NCI-H1930 (cell line): ENCODE measurements at regions not wholly inside any gene's neighbourhood (a gene's known extent, or its start where the extent isn't known, plus 50 kb on each side); places are given as distances from the start of the nearest gene placed in this dataset.
"Not testable (repeated sequence)": the region's sequence is repeated elsewhere in the genome, so short reads cannot be mapped to it uniquely, and the experiment has no call there.

Source experiments
- DNase-seq, 2 experiments: peaks; one replicate each; lab custom pipeline; 2025; lab: John Stamatoyannopoulos, UW

DNA sequence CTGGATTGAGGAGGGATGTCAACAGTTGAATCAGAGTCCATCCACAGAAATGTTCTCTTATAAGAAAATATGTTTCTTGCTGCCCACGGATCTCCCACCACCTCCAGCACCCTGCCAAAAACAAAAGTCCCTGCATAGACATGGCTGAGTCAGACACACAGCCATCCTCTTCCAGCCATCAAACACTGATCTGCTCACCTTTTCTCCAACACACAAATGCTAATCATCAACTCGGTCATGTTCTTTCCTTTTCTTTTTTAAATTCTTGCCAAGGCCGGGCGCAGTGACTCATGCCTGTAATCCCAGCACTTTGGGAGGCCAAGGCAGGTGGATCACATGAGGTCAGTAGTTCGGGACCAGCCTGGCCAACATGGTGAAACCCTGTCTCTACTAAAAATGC lies 110.7 kb upstream of the IL12A start:
- DNase-seq = no peak

GRCh38 chr3:159879146-159879545 lies 109.5 kb upstream of the IL12A start:
- DNase-seq = no peak

GRCh38 chr3:159879598-159879997 lies 109.0 kb upstream of the IL12A start:
- no peak for DNase-seq

DNA sequence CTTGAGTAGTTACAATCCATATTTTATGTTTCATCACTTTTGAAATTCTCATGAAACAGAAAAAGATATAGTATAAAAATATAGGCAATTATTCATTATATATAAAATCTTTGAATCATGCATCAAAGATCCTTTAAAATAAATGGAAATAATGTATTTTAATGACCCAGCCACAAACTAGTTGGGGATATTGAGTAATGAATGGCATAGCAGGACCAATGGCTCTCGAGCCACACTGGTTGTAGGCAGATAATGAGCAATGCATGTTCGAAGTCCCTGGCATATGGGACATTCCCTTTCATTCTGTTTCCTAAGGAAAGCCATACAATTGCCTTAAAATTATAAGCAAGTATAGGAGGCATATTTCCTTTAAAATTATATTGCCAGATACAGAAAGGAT lies 107.4 kb upstream of the IL12A start:
- DNase-seq = no peak

DNA sequence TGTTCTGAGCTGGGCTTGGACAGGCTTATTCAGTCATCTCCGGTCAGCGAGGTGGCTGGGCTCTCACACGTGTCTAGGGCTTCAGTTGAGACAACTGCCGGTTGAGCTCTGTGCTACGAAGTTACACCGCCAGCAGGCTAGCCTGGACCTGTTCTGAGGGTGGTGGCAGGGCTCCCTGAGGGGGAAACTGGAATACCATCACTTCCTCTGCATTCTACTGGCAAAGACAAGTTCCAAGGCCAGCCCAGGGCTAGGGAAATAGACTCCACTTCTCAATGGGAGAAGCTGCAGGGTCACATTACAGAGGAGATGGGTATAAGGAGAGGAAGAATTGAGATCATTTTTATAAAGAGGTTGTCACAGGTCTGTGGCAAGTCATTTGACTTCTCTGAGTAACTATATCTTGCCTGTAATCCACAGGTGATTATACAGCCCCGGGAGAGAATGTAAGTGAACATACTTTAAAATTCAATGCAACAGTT lies 106.8 kb upstream of the IL12A start:
- no peak for DNase-seq

DNA sequence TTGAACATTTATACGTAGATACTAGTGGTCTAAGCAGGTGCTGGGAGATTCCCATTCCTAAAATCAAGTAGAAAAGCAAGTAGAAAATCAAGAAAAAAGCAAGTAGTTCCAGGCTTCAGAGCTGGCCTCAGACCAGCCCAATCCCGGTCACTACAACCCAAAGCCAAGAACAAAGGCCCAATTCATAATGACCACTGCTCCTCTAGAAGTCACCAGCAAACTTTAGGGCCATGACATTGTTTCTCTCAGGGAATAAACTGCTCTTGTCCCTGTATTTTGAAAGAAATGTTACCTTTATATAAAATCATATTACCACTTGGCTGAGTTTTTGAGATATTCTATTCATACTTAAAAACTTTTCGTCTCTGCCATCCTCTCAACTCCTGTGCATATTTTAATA lies 106.3 kb upstream of the IL12A start:
- no peak for DNase-seq

- no peak for DNase-seq
Observed at GRCh38 chr3:159882790-159883779, 105.5 kb upstream of the IL12A start.

- no peak for DNase-seq
Observed at GRCh38 chr3:159884661-159885402, 103.8 kb upstream of the IL12A start.

DNA sequence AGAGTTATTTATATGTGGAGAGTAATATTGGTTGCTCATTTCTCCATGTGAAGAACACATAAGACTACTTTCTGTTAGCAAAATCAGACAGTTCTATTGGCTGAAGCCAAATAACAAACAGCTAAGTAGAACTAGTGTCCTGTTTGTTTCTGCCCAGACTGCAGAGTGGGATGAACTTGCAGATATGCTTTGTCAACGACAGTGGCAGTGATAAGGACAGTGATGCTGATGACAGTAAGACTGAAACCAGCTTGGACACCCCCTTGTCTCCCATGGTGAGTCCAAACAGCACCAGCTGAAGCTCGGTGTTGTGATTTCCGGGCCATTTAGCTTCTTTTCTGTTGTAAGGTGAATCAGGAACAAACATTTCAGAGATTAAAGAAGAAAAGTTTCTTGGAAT lies 102.6 kb upstream of the IL12A start:
- no peak for DNase-seq

DNA sequence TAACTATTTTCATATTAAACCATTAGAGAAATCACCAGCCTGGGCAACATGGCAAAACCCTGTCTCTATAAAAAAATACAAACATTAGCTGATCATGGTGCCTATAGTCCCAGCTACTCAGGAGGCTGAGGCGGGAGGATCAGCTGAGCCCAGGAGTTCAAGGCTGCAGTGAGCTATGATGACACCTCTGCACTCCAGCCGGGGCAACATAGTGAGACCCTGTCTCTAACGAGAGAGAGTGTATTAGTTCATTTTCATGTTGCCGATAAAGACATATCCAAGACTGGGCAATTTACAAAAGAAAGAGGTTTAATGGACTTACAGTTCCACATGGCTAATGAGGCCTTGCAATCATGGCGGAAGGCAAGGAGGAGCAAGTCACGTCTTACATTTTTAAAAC lies 102.1 kb upstream of the IL12A start:
- DNase-seq = not testable (repeated sequence)

DNA sequence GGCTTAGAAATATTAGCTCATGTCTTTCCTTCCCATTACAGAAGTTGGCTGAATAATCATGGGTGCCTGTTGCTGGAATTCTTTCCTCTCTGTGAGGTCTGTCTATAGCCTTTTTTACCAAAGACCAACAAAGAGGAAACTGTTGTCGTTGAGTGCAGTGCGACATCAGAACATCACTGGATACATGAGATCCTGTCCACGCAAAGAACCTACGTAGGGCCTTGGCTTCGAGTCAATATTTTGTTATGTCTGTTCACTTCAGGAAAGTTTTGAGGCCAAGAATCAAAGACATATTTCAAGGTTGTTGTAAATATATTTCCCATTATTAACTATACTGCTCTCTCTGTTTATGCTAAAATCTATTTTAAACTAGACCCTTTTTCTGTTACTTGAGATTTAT lies 101.5 kb upstream of the IL12A start:
- no peak for DNase-seq

GRCh38 chr3:159887911-159888310 lies 100.7 kb upstream of the IL12A start:
- no peak for DNase-seq

GRCh38 chr3:159892171-159892795 lies 96.4 kb upstream of the IL12A start:
- no peak for DNase-seq

DNA sequence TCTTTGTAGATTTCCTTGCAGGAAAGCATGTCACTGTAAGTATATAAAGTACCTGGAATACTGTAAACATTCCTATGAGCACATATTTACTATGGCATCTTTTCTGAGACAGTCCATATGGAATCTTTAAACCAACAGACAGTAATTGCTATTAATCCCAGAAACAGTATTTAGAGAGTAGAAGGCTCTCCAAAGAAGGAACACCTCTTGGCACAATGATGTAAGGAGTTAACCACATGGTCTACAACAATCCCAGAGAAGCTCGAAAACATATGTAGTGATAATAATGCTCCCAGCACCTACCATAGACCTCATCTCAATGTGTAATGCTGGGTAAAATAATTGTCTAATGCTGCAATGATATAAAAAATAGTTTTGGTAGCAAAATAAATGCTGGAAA lies 95.8 kb upstream of the IL12A start:
- no peak for DNase-seq

GRCh38 chr3:159894386-159894785 lies 94.2 kb upstream of the IL12A start:
- DNase-seq = no peak

- no peak for DNase-seq
Observed at GRCh38 chr3:159895430-159895829, 93.2 kb upstream of the IL12A start.

DNA sequence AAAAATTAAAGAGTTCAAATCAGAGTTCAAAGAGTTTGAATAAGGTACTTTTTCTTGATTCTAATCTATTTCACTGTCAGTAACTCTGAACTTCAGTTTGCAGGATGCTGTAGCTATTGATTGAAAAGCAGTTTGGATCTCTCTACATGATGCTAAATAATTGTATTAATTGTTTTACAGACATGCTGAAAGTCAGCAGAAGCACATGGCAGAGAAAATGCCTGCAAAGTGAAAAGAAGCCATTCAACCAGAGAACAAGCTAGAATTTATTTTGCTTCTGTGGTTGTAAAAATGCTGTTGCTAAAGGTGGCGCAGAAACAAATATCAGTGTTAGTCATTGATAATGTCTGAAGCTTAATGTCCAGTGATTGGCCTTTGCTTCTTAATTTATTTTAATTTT lies 92.1 kb upstream of the IL12A start:
- no peak for DNase-seq

- no peak for DNase-seq
Observed at GRCh38 chr3:159897331-159898075, 91.1 kb upstream of the IL12A start.

- no peak for DNase-seq
Observed at GRCh38 chr3:159898147-159898546, 90.5 kb upstream of the IL12A start.

DNA sequence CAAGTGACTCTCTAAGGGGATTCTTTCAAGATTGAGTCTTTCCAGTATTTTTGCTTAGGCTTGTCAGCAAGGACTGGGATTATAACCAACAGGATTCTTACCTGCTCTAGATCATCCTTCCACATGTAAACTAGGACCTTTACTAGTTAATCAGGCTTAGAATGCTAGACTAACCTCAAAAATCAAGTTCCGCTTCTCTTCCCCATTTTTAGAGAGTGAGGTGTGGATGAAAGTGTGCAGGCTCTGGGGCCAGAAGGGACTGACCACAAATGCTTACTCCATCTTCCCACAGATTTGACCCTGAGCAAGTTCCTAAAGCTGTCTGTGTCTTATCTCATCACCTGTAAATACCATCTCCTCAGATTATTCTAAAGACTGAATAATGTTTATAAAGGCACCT lies 89.5 kb upstream of the IL12A start:
- no peak for DNase-seq

- DNase-seq = no peak
Observed at GRCh38 chr3:159902546-159903314, 85.9 kb upstream of the IL12A start.
